NCI-H1092 treated with DMSO at 0.1 percent for 48 hours (cell line): ENCODE measurements at regions not wholly inside any gene's neighbourhood (a gene's known extent, or its start where the extent isn't known, plus 50 kb on each side); places are given as distances from the start of the nearest gene placed in this dataset.

Experiments used
- DNase-seq: peaks from one replicate; lab custom pipeline; 2025; lab: John Stamatoyannopoulos, UW

DNA sequence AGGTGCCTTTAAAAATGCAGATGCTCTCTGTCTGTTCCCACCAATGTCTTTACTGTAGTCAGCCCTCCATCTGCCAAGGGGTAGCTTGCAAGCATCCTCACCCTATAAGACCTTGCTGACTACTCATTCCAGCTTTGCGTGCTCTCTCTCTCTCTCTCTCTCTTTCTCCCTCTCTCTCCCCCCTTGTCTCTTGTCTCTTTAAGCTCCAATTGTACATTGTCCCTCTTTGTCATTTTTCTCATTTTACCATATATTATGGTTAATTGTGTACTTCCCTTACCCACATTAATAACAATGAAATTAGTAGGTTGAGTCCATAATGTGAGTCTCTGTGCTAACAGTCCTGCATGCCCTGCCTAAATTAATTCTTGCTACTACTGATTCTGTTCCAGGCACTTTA, 350.2 kb upstream of the CDH4 start:
- DNase-seq: no peak

DNA sequence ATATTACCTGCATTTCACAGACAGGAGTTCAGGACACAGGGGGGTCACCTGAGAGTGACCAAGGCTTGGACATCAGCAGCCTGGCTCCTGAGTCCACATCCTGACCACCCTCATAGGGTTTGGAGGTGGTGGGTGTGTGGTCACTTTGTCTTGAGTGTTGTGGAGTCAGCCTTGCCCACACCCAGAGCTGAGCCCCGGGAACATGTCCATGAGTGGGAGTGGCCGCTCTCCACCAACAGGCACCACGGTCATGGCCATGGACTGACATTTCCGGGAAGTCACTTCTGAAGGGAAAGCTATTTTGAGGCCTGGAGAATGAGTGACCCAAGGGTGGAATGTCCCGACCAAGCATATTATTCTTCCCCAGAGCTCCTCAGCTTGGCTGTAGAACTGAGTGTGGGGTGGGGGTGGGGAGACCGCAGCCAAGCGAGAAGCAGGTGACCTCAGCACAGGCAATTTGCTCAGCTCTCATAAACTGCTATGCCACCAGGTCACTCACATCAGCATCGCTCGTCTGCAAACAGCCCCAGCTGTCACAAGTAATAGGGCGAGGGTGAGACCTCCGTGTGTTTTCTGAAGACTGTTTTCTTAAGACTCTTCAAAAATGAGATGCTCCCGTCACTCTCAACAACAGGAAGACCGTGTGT, 348.6 kb upstream of the CDH4 start:
- no peak for DNase-seq

DNA sequence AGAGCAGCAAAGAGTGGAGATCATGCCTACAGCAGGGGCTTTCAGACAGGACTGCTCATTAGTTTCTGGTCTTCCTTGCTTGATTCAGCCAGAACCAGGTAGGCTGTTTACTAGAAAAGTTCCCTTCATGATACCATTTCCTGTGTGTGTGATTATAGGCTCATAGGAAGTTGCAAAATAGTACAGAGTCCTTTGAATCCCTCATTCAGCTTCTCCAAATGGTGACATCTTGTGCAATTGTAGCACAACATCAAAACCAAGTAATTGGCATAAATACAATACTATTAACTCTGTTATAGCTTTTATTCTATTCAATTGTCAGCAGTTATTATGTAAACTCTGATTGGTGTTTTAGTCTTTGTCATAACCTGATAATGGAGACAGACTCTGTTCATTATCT, 347.3 kb upstream of the CDH4 start:
- no peak for DNase-seq

DNA sequence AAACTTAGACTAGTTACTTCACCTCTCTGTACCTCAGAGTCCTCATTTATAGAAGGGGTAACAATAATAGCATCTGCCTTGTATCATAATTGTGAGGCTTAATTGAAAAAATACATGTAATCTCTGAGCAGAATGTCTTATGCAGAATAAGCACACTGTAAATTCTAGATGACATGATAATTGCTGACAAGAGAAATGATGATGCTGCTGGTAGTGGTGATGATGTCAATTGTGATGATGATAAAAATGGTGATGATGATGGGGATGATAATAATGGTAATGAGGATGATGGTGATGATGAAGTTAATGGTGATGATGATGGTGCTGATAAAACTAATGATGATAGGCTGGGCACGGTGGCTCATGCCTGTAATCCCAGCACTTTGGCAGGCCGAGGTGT, 346.1 kb upstream of the CDH4 start:
- DNase-seq: no peak

DNA sequence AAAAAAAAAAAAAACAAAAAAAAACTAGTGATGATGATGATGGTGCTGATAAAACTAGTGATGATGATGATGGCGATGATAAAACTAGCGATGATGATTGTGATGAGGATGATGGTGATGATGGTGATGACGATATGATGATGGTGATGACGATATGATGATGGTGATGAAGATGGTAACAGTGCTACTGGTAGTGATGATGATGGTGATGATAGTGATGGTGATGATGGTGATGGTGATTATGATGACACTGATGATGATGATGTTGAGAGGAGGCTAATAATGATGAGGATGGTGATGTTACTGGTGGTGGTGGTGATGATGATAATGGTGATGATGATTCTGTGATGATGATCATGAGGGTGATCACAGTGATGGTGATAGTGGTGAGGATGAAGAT, 345.5 kb upstream of the CDH4 start:
- DNase-seq: no peak

DNA sequence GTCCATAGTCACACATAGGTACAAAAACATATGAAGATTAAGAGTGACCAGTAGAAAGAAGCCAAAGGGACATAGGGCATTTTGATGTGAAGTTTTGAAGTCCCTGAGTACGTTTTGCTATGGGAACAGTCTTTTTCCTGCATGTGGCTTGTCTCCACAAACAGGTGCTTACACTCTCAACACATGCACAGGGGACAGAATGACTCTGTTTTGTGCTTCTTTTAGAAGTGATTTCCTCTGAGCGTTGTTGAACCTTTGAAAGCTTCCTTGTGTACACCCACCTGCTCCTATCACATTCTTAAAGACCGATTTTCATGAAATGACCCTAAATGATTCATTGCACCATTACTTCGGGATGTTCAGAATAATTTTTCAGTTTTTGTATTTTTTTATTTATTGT, 338.8 kb upstream of the CDH4 start:
- DNase-seq: no peak

DNA sequence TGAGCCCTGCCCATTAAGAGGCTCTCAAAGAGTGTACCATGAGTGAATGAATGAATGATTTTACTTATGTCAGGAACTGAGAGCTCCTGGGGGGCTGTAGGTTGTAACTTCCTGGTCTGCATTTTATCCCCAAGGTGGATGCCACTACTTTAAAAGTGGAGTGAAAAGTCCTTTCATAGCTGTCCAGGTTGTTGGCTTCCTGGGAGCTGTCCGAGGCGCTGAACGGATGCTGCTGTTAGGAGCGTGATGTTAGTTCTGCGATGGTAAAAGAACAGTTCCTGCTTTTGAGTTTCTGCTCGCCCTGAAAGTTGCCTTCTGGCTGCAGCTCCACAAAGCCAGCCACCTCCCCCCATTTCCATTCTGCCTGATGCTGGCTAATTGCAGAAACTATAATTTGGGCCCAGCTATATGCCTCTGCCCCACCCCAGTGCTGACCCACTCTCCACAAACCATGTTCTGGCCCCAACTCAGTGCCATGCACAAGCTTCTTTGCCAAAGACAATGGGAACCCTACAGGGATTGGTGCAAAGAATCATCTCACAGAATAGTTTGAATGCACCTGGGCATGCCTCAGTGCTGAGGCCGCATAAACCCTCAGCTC, 330.9 kb upstream of the CDH4 start:
- DNase-seq: no peak

DNA sequence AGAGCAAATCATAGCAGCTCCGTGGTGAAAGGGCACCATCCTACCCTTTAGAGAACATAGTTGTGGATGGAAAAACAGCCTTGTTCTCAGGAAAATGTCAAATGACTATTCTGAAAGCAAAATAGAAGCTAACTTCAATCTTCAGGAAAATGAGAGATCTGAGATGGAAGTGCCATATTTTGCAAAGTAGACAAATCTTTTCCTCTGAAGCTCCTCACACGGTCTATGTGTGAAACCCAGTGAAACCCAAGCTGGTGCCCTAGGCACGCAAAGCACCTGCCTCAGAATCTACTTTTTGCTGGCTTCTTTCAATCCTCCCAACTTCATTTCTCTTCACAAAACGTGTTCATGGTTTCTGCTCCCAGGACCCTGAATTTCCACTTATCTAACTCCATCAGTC, 325.2 kb upstream of the CDH4 start:
- no peak for DNase-seq

DNA sequence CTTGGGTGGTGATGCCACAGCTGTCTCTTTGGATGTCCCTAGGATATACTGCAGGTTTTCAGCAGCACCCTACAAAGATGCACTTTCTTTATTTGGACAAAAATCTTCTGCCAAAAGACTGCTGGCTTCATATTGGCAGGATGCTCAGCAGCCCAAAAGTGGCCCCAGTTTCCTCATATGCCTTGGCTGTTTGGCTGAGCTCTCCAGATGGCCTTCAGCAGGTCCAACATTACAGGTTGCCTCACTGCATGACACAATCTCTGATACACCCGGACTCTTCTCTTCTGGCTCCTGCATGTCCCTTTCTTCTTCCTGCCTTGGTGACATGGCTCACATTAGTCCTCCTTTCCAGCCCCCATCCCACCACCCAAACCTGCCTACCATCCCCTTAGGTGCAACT, 323.7 kb upstream of the CDH4 start:
- no peak for DNase-seq

DNA sequence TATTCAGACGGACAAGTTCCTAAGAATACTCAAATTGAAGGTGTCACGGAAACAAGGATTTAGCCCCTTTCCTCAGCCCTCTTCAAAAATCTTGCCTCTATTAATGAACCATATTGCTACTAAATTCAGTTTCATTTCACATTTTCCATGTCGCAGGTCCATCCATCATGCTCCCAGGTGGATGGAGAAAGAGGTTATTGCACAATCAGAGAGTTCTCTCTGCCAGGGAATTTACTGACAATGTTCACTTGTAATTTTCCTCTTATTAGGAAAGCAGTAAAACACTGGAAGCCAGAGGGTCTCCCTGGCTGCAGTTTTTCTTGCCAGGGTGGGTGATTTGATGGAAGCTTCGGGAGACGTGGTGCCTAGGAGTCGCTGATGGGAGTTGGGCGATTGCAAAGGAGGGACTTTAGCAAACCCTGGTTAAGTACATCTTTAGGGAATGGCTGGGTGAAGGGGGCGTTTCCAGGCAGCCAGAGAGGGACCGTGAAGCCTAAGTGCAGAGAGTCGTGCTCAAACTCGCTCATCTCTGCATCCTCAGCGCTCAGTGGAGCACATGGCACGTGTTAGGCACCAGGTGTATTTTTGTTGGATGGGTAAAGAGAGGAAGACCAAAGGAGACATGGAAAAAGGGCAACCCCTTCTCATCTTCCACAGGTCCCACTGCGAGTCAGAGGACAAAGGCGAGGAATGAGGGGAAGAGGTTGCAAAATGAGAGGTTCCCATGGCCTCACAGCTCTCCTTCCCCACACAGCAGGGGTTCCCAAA, 321.9 kb upstream of the CDH4 start:
- DNase-seq: no peak

DNA sequence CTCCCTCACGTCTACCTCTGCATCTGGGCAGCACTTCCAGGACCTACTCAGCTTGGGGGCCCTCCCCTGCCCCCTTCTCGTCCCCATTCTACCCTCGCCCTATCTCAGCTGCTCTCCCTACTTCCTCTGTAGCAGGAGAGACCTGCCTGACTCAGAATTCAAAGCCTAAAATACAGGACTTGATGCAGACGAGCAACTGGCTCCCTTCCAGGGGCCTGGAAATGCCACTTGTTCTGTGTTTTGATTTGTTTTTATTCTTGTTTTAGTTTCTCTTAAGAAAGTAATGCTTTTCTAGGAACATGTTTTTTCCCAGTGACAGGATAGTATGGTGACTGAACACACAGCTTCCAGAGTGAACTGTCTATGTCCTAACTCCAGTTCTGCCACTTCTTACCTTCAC, 320.4 kb upstream of the CDH4 start:
- DNase-seq: no peak

DNA sequence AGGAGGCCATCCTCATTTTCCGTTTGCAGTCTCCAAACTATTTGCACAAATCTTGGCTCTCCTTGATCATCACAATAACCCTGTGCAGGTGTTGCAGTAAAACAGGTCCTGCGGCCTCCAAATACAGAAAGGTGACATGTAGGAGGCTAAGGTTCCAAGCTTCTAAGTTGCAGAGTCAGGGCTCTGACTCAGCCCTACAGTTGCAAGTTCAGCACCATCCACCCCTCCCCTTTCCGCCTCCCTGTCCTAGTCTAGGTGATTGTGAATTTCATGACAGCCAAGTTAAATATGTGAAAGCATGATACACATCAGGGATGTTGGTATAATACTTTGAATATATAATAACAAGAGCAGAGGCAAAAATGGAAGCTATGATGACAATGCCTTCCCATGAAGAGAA, 317.3 kb upstream of the CDH4 start:
- DNase-seq: no peak

DNA sequence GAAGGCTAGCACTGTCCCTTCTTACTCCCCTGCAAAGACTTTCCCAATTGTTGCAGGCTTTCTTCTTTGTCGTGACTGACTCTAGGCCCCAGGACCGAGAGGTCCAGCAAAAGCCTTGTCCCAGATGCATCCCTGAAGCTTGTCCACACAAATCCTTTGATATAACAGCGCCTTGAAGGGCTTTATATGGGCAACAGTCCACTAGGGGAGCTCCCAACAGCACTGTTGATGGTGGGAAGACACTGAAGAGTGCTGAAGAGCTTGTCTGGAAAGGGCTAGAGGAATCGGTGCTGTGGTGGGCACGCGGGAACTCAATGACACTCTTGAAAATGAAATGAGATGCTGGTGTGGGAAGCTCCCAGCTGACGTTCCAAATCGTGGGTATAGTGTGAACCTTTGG, 316.1 kb upstream of the CDH4 start:
- DNase-seq: no peak

DNA sequence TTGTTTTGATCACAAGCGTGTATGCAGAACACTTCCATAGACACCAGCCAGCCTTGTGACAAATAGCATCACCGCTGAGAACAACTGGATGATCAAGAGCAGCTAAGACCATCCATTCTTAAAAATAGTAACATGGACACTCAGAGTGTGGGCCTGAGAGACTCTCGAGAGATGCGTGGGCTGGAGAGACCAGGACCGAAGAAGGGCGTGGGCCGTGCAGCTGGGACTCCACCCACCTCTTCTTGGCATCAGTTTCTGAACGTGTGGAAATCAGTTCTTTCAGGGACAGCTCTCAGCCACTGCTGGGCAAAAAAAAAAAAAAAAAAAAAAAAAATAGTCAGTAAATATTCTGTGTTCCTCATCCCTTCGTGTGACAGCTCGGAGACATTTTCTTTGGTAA, 314.5 kb upstream of the CDH4 start:
- DNase-seq: no peak

DNA sequence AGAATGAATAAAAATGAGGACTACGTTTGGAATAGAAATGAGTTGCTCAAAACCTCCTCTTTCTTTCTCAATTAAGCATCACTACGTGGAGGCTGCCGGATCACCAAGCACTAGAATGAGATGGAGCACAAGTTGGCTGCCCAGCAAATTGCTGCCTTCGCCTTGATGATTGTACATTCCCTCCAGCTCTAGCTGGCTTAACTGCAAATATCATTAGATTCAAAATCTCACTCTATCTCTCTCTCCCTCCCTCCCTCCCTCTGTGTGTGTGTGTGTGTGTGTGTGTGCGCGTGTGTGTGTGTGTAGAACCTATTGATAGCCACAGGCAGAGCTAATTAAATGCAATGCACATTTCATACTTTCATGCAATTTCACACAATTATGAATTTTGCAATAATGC, 310.7 kb upstream of the CDH4 start:
- DNase-seq: no peak

DNA sequence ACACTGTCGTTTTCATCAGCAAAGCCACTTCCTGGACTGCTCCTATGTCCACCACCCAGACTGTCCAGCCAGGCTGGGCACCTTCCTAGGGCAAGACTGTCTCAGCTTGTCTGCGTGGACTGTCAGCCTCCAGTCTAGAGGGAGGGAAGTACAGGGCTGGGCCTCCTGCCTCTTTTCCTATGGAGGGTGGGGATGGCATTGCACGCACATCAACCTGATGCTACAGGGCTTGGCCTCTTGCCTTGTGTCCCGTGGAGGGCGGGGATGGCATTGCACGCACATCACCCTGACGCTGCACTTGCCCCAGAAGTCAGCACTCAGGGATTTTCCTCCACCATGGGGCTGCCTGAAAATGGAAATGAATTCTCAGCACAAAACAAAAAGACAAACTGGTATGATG, 304.2 kb upstream of the CDH4 start:
- no peak for DNase-seq

DNA sequence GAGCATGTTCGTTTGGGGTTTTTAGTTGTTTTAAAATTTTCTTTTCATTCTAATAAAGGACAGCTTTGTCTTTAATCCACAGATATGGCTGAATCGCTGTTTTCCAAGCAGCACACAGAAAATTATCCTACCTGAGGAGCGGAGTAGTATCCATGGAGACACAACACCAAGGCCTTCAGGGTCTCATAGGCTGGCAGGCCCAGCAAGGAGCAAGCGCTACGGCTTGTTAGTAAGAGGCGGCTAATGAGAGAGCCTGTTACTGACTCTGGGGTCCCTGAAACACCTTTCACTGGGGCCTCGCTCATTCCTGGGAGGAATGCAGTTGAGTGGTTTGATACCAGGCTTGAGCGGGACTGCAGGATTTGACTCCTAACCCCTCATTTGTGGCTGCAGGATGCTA, 303.8 kb upstream of the CDH4 start:
- DNase-seq: no peak

DNA sequence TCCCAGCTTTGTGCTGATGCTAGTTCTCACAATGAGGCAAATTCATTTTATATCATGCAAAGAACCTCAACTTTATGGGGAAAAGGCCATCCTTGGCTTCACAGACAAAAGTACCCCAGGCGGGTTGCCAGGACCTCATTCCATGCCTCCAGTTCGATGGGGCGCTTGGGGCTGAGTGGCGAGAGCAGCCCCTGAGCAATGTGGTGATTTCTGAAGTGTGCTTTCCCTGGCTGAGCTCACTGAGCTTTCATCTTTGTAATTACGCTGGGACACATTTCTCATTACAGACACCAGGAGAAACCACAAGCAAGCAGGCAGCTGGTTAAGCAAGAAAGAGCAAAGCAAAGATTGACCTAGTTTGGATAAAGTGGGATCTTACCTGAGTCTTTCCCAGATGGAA, 301.5 kb upstream of the CDH4 start:
- DNase-seq: no peak

DNA sequence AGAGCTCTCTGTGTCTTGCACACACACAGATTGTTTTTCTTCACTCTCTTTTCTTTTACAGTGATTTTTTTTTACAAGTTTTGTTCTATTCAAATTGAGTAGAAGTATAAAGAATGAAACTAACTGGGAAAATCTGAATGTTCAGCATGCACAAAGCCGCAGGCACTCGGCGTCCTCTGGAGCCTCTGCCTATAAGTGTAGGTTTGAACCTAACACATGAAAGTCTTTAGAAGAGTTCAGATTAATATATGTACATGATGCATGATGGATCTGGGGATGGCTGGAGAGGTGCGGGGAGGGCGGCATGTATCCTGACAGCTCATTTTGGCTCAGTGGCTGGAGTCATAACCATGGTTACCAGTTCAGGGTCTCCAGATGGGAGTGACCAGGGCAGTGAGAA, 301.1 kb upstream of the CDH4 start:
- DNase-seq: no peak

DNA sequence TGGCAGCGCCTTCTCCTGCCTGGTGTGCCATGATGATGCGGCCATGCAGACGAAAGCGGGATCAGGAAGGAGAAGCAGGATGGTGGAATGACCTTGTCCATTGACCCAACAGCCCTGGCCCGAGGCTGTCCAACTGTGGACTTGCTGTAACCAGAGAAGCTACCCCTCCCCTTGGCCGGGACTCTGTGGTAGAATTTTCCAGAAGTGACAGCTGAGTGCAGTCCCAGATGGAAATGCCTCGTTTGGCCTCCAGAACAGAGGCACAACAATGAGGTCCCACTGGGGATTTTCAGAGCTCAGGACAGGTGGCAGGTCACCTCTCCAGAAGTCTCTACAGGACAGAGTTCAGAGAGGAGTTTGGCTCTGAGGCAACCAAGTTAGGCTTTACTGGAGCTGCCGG, 299.2 kb upstream of the CDH4 start:
- DNase-seq: no peak

DNA sequence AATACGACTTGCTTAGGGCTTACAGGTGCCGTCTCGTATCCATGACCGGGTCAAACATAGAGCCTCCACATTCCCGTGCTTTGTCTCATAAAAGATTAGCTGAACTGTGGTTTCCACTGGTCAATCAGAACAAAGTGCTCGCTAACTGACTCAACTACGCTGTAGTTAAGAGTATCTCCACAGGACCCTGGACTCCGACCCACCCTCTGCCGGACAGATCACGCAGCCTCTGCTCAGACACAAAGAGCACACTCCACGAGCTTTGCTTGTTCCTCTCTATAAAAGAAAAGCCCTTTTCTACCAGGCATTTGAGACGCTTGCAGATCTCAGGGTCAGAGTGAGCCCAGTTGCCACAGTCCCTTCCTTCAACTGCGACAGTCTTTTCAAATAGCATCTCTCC, 298.7 kb upstream of the CDH4 start:
- DNase-seq: no peak

DNA sequence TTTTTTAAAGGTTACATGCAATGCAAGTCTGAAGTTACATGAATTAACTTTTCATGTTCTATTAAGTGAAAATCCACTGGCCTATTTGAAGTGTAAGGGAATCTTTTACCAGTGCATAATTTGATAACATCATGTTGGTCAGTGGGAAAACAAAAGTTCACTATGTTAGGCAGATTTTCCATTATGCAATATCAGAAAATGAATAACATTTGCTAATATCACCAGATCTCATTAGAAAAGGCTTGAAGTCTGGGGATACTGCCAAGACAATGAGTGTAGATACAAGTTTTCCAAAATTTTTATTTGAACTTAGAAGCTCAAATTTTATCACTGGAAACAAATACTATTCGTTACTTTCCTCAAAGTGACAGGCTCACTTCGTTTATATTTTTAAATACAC, 296.4 kb upstream of the CDH4 start:
- DNase-seq: no peak

DNA sequence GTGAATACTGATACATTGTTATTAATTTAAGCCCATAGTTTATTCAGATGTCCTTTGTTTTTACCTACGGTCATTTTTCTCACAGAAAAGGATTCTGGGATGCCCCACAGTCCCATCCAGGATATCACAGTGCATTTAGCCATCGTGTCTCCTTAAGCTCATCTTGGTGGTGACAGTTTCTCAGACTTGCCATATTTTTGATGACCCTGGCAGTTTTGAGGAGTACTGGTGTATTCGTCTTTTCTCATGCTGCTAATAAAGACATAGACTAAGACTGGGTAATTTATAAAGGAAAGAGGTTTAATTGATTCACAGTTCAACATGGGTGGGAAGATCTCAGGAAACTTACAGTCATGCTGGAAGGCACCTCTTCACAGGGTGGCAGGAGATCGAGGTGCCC, 295.9 kb upstream of the CDH4 start:
- no peak for DNase-seq

DNA sequence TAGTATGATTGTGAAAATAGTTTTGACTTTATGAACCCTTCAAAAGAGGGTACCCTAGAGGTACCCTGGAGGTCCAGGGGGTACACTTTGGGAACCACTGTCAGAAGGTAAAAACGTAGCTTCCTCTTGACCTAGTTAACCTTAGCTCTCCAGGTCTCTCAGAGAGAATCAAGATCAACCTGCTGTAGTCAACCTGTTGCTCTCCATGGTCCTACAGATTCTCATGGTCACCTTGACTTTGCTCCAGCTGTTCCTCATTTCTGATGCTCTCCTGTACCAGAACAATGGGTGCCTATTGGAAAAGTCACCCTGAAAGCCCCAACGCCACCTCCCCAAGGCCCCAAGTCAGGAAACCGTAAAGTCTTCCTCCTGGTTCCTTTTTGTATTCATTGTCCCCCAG, 294.4 kb upstream of the CDH4 start:
- no peak for DNase-seq
